ENCODE measurements at regions not wholly inside any gene's neighbourhood (a gene's known extent, or its start where the extent isn't known, plus 50 kb on each side); places are given as distances from the start of the nearest gene placed in this dataset.

DNA sequence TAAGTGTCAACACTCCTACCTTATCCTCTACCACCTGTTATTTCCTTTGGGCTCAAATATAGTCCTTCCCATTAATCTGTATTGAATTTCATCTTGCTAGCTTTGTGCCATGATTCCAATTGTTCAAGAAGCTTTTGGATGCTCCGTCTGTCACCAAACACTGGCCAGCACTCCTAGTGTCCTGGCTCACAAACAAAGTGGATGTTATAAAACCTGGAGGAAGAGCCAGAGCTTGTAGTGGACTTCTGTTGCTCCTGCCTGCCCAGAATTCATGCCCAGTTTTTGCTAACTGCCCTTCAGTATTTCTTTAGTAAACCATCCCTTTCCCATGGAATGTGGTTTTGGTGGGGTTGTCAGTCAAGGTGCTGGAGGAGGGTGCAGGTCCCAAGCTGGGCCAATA is 77.2 kb upstream of the HS3ST2 start:
- no peak overlapping the region for H3K27ac Mint-ChIP-seq

GRCh38 chr16:22739077-22739476 is 74.9 kb upstream of the HS3ST2 start:
- H3K27ac Mint-ChIP-seq: no peak overlapping the region

More for the DNA sequence above, 77.2 kb upstream of the HS3ST2 start:
- peaks cover 32% of the 10 kb centered on the region for H3K27me3 Mint-ChIP-seq (ENCODE audit: low read depth, poor library complexity)
- TF ChIP-seq, protein P1, sequence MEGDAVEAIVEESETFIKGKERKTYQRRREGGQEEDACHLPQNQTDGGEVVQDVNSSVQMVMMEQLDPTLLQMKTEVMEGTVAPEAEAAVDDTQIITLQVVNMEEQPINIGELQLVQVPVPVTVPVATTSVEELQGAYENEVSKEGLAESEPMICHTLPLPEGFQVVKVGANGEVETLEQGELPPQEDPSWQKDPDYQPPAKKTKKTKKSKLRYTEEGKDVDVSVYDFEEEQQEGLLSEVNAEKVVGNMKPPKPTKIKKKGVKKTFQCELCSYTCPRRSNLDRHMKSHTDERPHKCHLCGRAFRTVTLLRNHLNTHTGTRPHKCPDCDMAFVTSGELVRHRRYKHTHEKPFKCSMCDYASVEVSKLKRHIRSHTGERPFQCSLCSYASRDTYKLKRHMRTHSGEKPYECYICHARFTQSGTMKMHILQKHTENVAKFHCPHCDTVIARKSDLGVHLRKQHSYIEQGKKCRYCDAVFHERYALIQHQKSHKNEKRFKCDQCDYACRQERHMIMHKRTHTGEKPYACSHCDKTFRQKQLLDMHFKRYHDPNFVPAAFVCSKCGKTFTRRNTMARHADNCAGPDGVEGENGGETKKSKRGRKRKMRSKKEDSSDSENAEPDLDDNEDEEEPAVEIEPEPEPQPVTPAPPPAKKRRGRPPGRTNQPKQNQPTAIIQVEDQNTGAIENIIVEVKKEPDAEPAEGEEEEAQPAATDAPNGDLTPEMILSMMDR (IDR thresholded peaks at IDR 0.05): no peak
- no peaks in the 10 kb centered on the region for H3K36me3 Mint-ChIP-seq (ENCODE audit: low read depth)
- no peak for DNase-seq
- peaks cover 10% of the 10 kb centered on the region for H3K4me1 Mint-ChIP-seq
- H3K9me3 Mint-ChIP-seq: no peaks in the 10 kb centered on the region
- no peak overlapping the region for H3K4me3 Mint-ChIP-seq

DNA sequence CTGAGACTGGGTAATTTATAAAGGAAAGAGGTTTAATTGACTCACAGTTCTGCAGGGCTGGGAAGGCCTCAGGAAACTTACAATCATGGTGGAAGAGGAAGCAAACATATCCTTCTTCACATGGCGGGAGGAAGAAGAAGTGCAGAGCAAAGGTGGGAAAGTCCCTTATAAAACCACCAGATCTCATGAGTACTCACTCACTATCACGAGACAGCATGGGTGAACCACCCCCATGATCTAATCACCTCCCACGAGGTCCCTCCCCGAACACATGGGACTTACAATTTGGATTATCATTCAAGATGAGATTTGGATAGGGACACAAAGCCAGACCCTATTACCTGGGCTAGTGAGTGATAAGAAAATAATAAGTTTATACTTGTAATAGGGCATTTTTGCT is 70.6 kb upstream of the HS3ST2 start:
- H3K36me3 Mint-ChIP-seq (ENCODE audit: low read depth): no peaks in the 10 kb centered on the region
- TF ChIP-seq, protein P1 (IDR thresholded peaks at IDR 0.05): no peak
- H3K4me3 Mint-ChIP-seq: no peak overlapping the region
- peaks cover 22% of the 10 kb centered on the region for H3K27me3 Mint-ChIP-seq (ENCODE audit: low read depth, poor library complexity)
- no peak overlapping the region for H3K27ac Mint-ChIP-seq
- DNase-seq: no peak
- no peaks in the 10 kb centered on the region for H3K9me3 Mint-ChIP-seq
- H3K4me1 Mint-ChIP-seq: no peaks in the 10 kb centered on the region

More at GRCh38 chr16:22739077-22739476, 74.9 kb upstream of the HS3ST2 start:
- Mint-ChIP-seq H3K36me3 (ENCODE audit: low read depth) (no peaks in the 10 kb centered on the region), H3K27me3 (ENCODE audit: low read depth, poor library complexity) (peaks cover 29% of the 10 kb centered on the region), H3K4me3 (no peak overlapping the region), H3K4me1 (no peaks in the 10 kb centered on the region), H3K9me3 (no peaks in the 10 kb centered on the region)
- TF ChIP-seq, protein P1 (IDR thresholded peaks at IDR 0.05): no peak
- DNase-seq: no peak

- DNase-seq: no peak
- TF ChIP-seq, protein P1 (IDR thresholded peaks at IDR 0.05): no peak
- no peaks in the 10 kb centered on the region for H3K36me3 Mint-ChIP-seq (ENCODE audit: low read depth)
- H3K27me3 Mint-ChIP-seq (ENCODE audit: low read depth, poor library complexity): peaks cover 29% of the 10 kb centered on the region
- H3K27ac Mint-ChIP-seq: no peak overlapping the region
- H3K4me3 Mint-ChIP-seq: no peak overlapping the region
- no peaks in the 10 kb centered on the region for H3K9me3 Mint-ChIP-seq
- H3K4me1 Mint-ChIP-seq: no peaks in the 10 kb centered on the region
Observed at GRCh38 chr16:22751104-22751667, 62.8 kb upstream of the HS3ST2 start.

DNA sequence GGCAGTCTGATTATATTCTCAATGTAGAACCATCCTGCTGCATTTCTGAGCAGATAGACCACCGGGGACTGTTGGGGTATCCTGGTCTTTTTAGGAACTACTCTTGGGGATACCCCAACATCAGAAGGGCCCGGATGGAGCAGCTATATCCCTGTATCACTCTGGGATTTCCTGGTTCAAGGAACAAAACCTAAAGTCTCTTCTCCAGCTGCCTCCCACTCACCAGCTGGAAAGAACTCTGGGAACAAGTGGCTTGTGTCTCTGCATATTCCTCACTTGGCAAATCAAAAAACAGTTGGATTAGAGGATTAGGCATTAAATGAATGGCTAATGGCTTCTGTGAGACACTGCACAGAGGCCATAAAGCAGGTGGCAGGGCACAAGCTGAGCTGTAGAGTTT is 62.3 kb upstream of the HS3ST2 start:
- TF ChIP-seq, protein P1 (IDR thresholded peaks at IDR 0.05): no peak
- Mint-ChIP-seq H3K27me3 (ENCODE audit: low read depth, poor library complexity) (peaks cover 32% of the 10 kb centered on the region), H3K4me3 (no peak overlapping the region), H3K27ac (no peak overlapping the region), H3K36me3 (ENCODE audit: low read depth) (no peaks in the 10 kb centered on the region), H3K9me3 (no peaks in the 10 kb centered on the region), H3K4me1 (no peaks in the 10 kb centered on the region)
- no peak for DNase-seq

DNA sequence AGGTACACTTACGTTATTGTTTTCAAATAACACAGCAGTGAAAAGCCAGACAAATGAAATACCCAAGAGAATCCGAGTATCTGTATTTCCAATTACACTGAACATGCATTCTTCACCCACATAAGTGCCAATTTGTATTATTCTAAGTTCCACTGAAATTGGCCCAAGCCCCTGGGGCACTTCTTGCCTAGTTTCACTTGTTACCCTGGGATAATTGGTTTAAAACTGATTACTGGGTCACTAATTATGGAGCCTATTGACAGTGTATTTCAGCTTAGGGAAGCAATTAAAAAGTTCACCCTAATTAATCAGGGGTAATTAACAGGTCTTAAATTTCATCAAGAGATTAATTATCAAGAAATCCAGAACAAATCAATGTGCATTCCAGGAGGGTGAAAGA is 60.5 kb upstream of the HS3ST2 start:
- TF ChIP-seq, protein P1 (IDR thresholded peaks at IDR 0.05): no peak
- Mint-ChIP-seq H3K36me3 (ENCODE audit: low read depth) (no peaks in the 10 kb centered on the region), H3K27me3 (ENCODE audit: low read depth, poor library complexity) (peaks cover 31% of the 10 kb centered on the region), H3K4me1 (no peaks in the 10 kb centered on the region), H3K4me3 (no peak overlapping the region), H3K9me3 (no peaks in the 10 kb centered on the region), H3K27ac (no peak overlapping the region)
- DNase-seq: no peak
